Osteoblast (primary cell): ENCODE measurements at regions not wholly inside any gene's neighbourhood (a gene's known extent, or its start where the extent isn't known, plus 50 kb on each side); places are given as distances from the start of the nearest gene placed in this dataset.

Experiments used
- DNase-seq: peaks from one replicate; pipeline ENCODE4 v3.0.0; 2011; ENCODE audit warnings: low spot score, mixed read lengths; ENCODE audit not compliant: insufficient read length; ENCODE audit errors: missing footprints
- H2AFZ ChIP-seq: 2 replicates; pipeline ENCODE4 v1.6.0; 2011; ENCODE audit warnings: mild to moderate bottlenecking, low read length
- H3K27ac ChIP-seq: 2 replicates; pipeline ENCODE4 v1.5.1; 2011; ENCODE audit warnings: mild to moderate bottlenecking, low read depth, low read length, moderate library complexity
- H3K27me3 ChIP-seq: 2 replicates; pipeline ENCODE4 v1.6.0; 2012; ENCODE audit warnings: mild to moderate bottlenecking, control low read depth, inconsistent platforms, low read length, moderate library complexity; ENCODE audit not compliant: insufficient read depth
- H3K36me3 ChIP-seq: 2 replicates; pipeline ENCODE4 v1.5.1; 2011; ENCODE audit warnings: mild to moderate bottlenecking, low read length, control low read depth, moderate library complexity; ENCODE audit not compliant: insufficient read depth
- H3K4me1 ChIP-seq: 2 replicates; pipeline ENCODE4 v1.5.1; 2011; ENCODE audit warnings: mild to moderate bottlenecking, low read length, control low read depth, moderate library complexity; ENCODE audit not compliant: insufficient read depth
- H3K4me2 ChIP-seq: 2 replicates; pipeline ENCODE4 v1.6.0; 2011; ENCODE audit warnings: mild to moderate bottlenecking, low read length; ENCODE audit not compliant: insufficient read depth
- H3K4me3 ChIP-seq: fragments of 200-600 bp; sonication (generic); 3 replicates; pipeline ENCODE4 v1.5.1; 2012; ENCODE audit warnings: mild to moderate bottlenecking, low read length, inconsistent platforms; ENCODE audit not compliant: insufficient read depth
- H3K79me2 ChIP-seq: 2 replicates; pipeline ENCODE4 v1.6.0; 2012; ENCODE audit warnings: mild to moderate bottlenecking, low read length, control low read depth, inconsistent platforms; ENCODE audit not compliant: insufficient read depth
- H3K9me3 ChIP-seq: 2 replicates; pipeline ENCODE4 v1.5.1; 2011; ENCODE audit warnings: low read depth, low read length, control low read depth
- H4K20me1 ChIP-seq: 2 replicates; pipeline ENCODE4 v1.6.0; 2012; ENCODE audit warnings: mild to moderate bottlenecking, low read length, control low read depth; ENCODE audit not compliant: insufficient read depth
- CTCF ChIP-seq: IDR thresholded peaks from 2 replicates; pipeline ENCODE4 v1.5.1; 2011; ENCODE audit warnings: mild to moderate bottlenecking, low read depth, low read length, moderate library complexity; ENCODE audit errors: extremely low read depth

GRCh38 chr4:165802452-165802851 lies 70.6 kb upstream of the TLL1 start:
- no peaks in the 10 kb centered on the region for H3K27me3 ChIP-seq
- DNase-seq = no peak
- H3K9me3 ChIP-seq = no peaks in the 10 kb centered on the region
- no peak overlapping the region for H2AFZ ChIP-seq
- no peak overlapping the region for H3K4me2 ChIP-seq
- H3K79me2 ChIP-seq = no peaks in the 10 kb centered on the region
- H3K36me3 ChIP-seq = no peaks in the 10 kb centered on the region
- H3K27ac ChIP-seq = no peak overlapping the region
- H3K4me3 ChIP-seq = no peak overlapping the region
- TF ChIP-seq CTCF = no peak
- H3K4me1 ChIP-seq = no peaks in the 10 kb centered on the region
- H4K20me1 ChIP-seq = no peaks in the 10 kb centered on the region

GRCh38 chr4:165803005-165803404 lies 70.0 kb upstream of the TLL1 start:
- Histone ChIP-seq H3K27me3 (no peaks in the 10 kb centered on the region), H2AFZ (no peak overlapping the region), H3K4me1 (no peaks in the 10 kb centered on the region), H4K20me1 (no peaks in the 10 kb centered on the region), H3K79me2 (no peaks in the 10 kb centered on the region), H3K4me2 (no peak overlapping the region), H3K27ac (no peak overlapping the region), H3K4me3 (no peak overlapping the region), H3K36me3 (no peaks in the 10 kb centered on the region), H3K9me3 (no peaks in the 10 kb centered on the region)
- DNase-seq = no peak
- TF ChIP-seq CTCF = no peak

GRCh38 chr4:165805406-165805805 lies 67.6 kb upstream of the TLL1 start:
- Histone ChIP-seq H3K27ac (no peak overlapping the region), H2AFZ (no peak overlapping the region), H3K4me2 (no peak overlapping the region), H4K20me1 (no peaks in the 10 kb centered on the region), H3K9me3 (no peaks in the 10 kb centered on the region), H3K4me3 (no peak overlapping the region), H3K4me1 (no peaks in the 10 kb centered on the region), H3K79me2 (no peaks in the 10 kb centered on the region), H3K36me3 (no peaks in the 10 kb centered on the region), H3K27me3 (no peaks in the 10 kb centered on the region)
- no peak for TF ChIP-seq CTCF
- DNase-seq = no peak

- Histone ChIP-seq H3K4me1 (no peaks in the 10 kb centered on the region), H3K9me3 (no peaks in the 10 kb centered on the region), H4K20me1 (no peaks in the 10 kb centered on the region), H3K4me2 (no peak overlapping the region), H3K27ac (no peak overlapping the region), H3K36me3 (no peaks in the 10 kb centered on the region), H3K27me3 (no peaks in the 10 kb centered on the region), H3K4me3 (no peak overlapping the region), H2AFZ (no peak overlapping the region), H3K79me2 (no peaks in the 10 kb centered on the region)
- TF ChIP-seq CTCF = no peak
- DNase-seq = no peak
Measured at GRCh38 chr4:165806613-165807012, 66.4 kb upstream of the TLL1 start.
